ENCODE measurements at regions not wholly inside any gene's neighbourhood (a gene's known extent, or its start where the extent isn't known, plus 50 kb on each side); places are given as distances from the start of the nearest gene placed in this dataset.

GRCh38 chr16:86048221-86048620 is 149.3 kb downstream of the IRF8 start:
- no peak for TF ChIP-seq MAX (IDR thresholded peaks at IDR 0.05)
- no peak for TF ChIP-seq USF1 (IDR thresholded peaks at IDR 0.05)
- no peak for TF ChIP-seq CREB1 (IDR thresholded peaks at IDR 0.05; ENCODE audit: low read depth)
- TF ChIP-seq REST (IDR thresholded peaks at IDR 0.05; ENCODE audit: low read depth): no peak
- no peak for TF ChIP-seq EP300 (IDR thresholded peaks at IDR 0.05; ENCODE audit: borderline replicate concordance)
- TF ChIP-seq TEAD4 (IDR thresholded peaks at IDR 0.05): no peak

All from Ishikawa (cell line).